Uterus (tissue), 2 donors: ENCODE measurements at regions not wholly inside any gene's neighbourhood (a gene's known extent, or its start where the extent isn't known, plus 50 kb on each side); places are given as distances from the start of the nearest gene placed in this dataset.

Experiments used
- CTCF ChIP-seq, 4 experiments: fragments of 200-600 bp in 2 of 4; fragments of 450-650 bp in 2 of 4; sonication (generic) in 2 of 4; IDR thresholded peaks; one replicate each; pipeline ENCODE4 v1.5.1; 2016 to 2019; ENCODE audit warnings: antibody characterized with exemption in 4 of 4, mild to moderate bottlenecking in 2 of 4, moderate library complexity in 1 of 4
- POLR2A ChIP-seq, 2 donors: fragments of 450-650 bp; IDR thresholded peaks; one replicate each; pipeline ENCODE4 v1.6.1; 2016; ENCODE audit warnings: antibody characterized with exemption in 2 of 2, mild to moderate bottlenecking in 1 of 2, moderate library complexity in 1 of 2

- TF ChIP-seq CTCF (IDR thresholded peaks at IDR 0.05) = no peak
- no peak for TF ChIP-seq POLR2A (IDR thresholded peaks at IDR 0.05)
Measured at GRCh38 chr1:30378991-30379581, 344.3 kb downstream of the MATN1 start.
